ENCODE measurements at regions not wholly inside any gene's neighbourhood (a gene's known extent, or its start where the extent isn't known, plus 50 kb on each side); places are given as distances from the start of the nearest gene placed in this dataset.

DNA sequence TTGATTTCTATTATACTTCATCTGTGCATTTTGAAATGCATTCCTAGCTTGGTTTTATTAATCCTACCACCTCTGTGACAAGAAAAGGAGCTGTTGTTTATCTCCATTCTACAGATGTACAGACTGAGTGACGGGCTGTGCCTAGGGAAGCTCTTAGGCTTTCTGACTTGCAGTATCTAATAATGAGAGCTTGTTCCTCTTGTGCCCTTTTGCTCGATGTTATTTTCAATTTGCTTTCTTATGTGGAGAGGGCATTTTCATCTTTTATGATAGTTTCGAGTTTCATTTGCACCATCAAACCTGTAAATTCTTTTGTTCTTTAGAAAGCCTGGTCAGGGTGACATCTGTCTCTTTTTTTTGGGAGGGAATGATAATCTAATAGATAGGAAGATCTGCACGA, 256.5 kb downstream of the C4orf33 start:
- Histone ChIP-seq H3K36me3 (no peaks in the 10 kb centered on the region), H3K27me3 (ENCODE audit: low read depth) (peaks cover 77% of the 10 kb centered on the region), H3K4me3 (no peak overlapping the region), H3K4me1 (peaks cover 12% of the 10 kb centered on the region), H3K9me3 (replicated peaks) (no peaks in the 10 kb centered on the region), H3K27ac (replicated peaks) (no peak overlapping the region)
- TF ChIP-seq, protein P1, sequence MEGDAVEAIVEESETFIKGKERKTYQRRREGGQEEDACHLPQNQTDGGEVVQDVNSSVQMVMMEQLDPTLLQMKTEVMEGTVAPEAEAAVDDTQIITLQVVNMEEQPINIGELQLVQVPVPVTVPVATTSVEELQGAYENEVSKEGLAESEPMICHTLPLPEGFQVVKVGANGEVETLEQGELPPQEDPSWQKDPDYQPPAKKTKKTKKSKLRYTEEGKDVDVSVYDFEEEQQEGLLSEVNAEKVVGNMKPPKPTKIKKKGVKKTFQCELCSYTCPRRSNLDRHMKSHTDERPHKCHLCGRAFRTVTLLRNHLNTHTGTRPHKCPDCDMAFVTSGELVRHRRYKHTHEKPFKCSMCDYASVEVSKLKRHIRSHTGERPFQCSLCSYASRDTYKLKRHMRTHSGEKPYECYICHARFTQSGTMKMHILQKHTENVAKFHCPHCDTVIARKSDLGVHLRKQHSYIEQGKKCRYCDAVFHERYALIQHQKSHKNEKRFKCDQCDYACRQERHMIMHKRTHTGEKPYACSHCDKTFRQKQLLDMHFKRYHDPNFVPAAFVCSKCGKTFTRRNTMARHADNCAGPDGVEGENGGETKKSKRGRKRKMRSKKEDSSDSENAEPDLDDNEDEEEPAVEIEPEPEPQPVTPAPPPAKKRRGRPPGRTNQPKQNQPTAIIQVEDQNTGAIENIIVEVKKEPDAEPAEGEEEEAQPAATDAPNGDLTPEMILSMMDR (IDR thresholded peaks at IDR 0.05; ENCODE audit: borderline replicate concordance), result no peak
- intact Hi-C loops (cut with micrococcal nuclease), result no loop called here
- no peak for DNase-seq

DNA sequence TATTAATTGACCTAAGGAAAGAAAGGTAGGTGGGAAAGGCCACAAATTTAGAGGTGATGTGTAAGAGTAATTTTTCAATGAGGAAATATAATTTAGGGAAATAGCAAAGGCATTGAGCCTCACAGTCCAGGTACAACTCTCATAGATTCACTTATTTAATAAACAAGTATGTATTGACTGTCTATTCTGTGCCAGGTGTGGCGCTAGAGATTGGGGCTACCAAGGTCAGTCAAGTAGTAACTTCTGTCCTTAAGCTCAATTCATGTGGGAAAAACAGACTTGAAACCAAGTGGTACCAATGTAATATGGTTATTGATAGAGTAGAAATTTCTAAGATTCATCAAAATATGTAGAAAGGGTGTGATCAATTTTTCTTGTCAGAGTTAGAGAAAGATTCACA, 257.5 kb downstream of the C4orf33 start:
- no peak for DNase-seq
- H3K4me1 ChIP-seq, result peaks cover 12% of the 10 kb centered on the region
- no peaks in the 10 kb centered on the region for H3K36me3 ChIP-seq
- no peaks in the 10 kb centered on the region for H3K9me3 ChIP-seq (replicated peaks)
- H3K4me3 ChIP-seq, result no peak overlapping the region
- H3K27ac ChIP-seq (replicated peaks), result no peak overlapping the region
- TF ChIP-seq, protein P1 (IDR thresholded peaks at IDR 0.05; ENCODE audit: borderline replicate concordance), result no peak
- intact Hi-C loops (cut with micrococcal nuclease), result no loop called here
- peaks cover 73% of the 10 kb centered on the region for H3K27me3 ChIP-seq (ENCODE audit: low read depth)

DNA sequence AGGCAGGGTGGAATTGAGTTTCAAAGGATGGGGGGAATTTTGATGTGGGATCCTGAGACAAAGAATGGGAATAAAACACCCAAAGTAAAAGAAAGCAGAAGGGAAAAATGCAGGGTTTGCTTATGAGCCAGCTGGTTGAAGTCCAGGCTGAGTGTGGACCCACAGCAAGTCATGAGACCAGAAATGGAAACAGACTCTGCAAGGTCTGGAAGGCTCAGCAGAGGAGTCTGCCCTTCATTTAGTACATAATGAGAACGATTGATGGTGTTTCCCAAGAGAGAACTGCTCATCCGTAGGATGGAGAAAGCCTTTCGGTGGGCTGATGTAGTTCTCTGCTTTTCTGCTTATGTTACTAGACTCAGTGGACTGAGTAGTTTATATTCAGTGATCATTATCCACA, 259.1 kb downstream of the C4orf33 start:
- Histone ChIP-seq H3K4me3 (no peak overlapping the region), H3K27me3 (ENCODE audit: low read depth) (peaks cover 69% of the 10 kb centered on the region), H3K36me3 (no peaks in the 10 kb centered on the region), H3K9me3 (replicated peaks) (no peaks in the 10 kb centered on the region), H3K4me1 (peaks cover 12% of the 10 kb centered on the region), H3K27ac (replicated peaks) (no peak overlapping the region)
- intact Hi-C loops (cut with micrococcal nuclease), result no loop called here
- TF ChIP-seq, protein P1 (IDR thresholded peaks at IDR 0.05; ENCODE audit: borderline replicate concordance), result no peak
- DNase-seq, result no peak

DNA sequence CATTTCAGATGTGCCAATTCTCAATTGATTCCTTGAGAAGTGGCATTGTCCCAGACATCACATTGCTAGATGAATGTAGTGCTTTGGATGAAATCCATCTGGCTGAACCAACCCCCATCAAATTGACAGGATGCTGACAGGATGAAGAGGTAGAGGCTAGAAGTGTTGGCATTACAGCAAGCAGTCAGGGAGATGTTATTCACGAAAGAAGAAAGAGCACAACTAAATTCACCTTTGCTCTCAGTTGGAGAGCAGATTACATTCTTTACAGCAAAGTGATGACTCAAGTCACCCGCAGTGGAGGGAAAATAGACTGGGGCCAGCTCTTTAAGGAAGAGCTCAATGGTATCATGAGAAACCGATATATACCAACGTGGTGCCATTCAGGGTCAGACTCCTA, 259.6 kb downstream of the C4orf33 start:
- H3K4me1 ChIP-seq, result peaks cover 12% of the 10 kb centered on the region
- intact Hi-C loops (cut with micrococcal nuclease), result no loop called here
- no peak for DNase-seq

DNA sequence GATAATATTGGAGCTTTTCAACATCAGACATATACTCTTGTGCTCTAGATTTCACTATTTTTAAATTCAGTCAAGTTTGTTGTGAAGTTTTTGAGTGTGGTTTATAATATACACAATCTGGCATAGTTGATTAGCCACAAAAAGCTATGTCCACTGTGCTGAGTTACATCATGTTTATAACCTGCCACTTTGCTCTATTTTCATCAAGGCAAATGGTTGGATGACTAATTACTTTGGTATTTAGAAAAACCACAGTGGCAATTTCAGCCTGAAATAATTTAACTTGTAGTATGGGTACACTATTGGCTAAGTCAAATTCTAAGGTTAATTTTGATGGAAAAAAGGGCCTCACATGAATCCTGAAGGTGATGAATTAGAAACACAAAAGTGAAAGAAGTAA, 262.6 kb downstream of the C4orf33 start:
- no peak for DNase-seq

More for the DNA sequence above, 259.6 kb downstream of the C4orf33 start:
- TF ChIP-seq, protein P1 (IDR thresholded peaks at IDR 0.05; ENCODE audit: borderline replicate concordance), result no peak
- H3K9me3 ChIP-seq (replicated peaks), result no peaks in the 10 kb centered on the region
- no peak overlapping the region for H3K4me3 ChIP-seq
- H3K36me3 ChIP-seq, result no peaks in the 10 kb centered on the region
- H3K27ac ChIP-seq (replicated peaks), result no peak overlapping the region
- peaks cover 66% of the 10 kb centered on the region for H3K27me3 ChIP-seq (ENCODE audit: low read depth)

More for the DNA sequence above, 262.6 kb downstream of the C4orf33 start:
- Histone ChIP-seq H3K4me3 (no peak overlapping the region), H3K4me1 (peaks cover 12% of the 10 kb centered on the region), H3K27ac (replicated peaks) (no peak overlapping the region), H3K27me3 (ENCODE audit: low read depth) (peaks cover 49% of the 10 kb centered on the region), H3K36me3 (no peaks in the 10 kb centered on the region), H3K9me3 (replicated peaks) (no peaks in the 10 kb centered on the region)
- TF ChIP-seq, protein P1 (IDR thresholded peaks at IDR 0.05; ENCODE audit: borderline replicate concordance), result no peak
- intact Hi-C loops (cut with micrococcal nuclease), result no loop called here

All from left ventricle myocardium inferior (tissue), 1 donor.